Naive thymus-derived CD4-positive, alpha-beta T cell (primary cell): ENCODE measurements at regions not wholly inside any gene's neighbourhood (a gene's known extent, or its start where the extent isn't known, plus 50 kb on each side); places are given as distances from the start of the nearest gene placed in this dataset.

Experiments
- ATAC-seq: fragments of 150-1000 bp; cut with Tn5 transposase; 2 replicates; pipeline ENCODE4 v1.10.0; 2021; ENCODE audit warnings: mild to moderate bottlenecking, moderate library complexity
- CTCF ChIA-PET: fragments of 350-600 bp; sonication (Branson Sonifier 250); formaldehyde crosslinking; loops from one replicate; lab custom pipeline; 2021; ENCODE audit warnings: antibody characterized with exemption; lab: Charles Lee
- POLR2A ChIA-PET: fragments of 350-600 bp; sonication (Branson Sonifier 250); formaldehyde crosslinking; loops from one replicate; lab custom pipeline; 2021; ENCODE audit warnings: antibody characterized with exemption, inconsistent platforms; lab: Charles Lee
- DNase-seq, 9 donors: peaks; one replicate each; pipeline versions ENCODE4 v3.0.0 to v3.0.0-alpha.2; 2020 to 2022; ENCODE audit warnings: mixed read lengths in 1 of 9
- H3K27ac ChIP-seq: one replicate; pipeline ENCODE4 v1.7.0; 2013; ENCODE audit warnings: mild to moderate bottlenecking, low read depth, low read length, moderate library complexity
- H3K27me3 ChIP-seq, 2 donors: one replicate each; pipeline ENCODE4 v1.7.0; 2013; ENCODE audit warnings: low read length in 2 of 2, mild to moderate bottlenecking in 2 of 2, moderate library complexity in 2 of 2; ENCODE audit not compliant: control insufficient read depth in 2 of 2, insufficient read depth in 2 of 2
- H3K36me3 ChIP-seq, 3 experiments: 1 replicate in 2 of 3; 2 replicates in 1 of 3; pipeline ENCODE4 v1.7.0; 2013; ENCODE audit warnings: low read length in 3 of 3, mild to moderate bottlenecking in 3 of 3, moderate library complexity in 1 of 3; ENCODE audit not compliant: insufficient read depth in 3 of 3, control insufficient read depth in 2 of 3
- H3K4me1 ChIP-seq, 2 donors: one replicate each; pipeline ENCODE4 v1.7.0; 2013; ENCODE audit warnings: low read length in 2 of 2, mild to moderate bottlenecking in 2 of 2, moderate library complexity in 1 of 2; ENCODE audit not compliant: control insufficient read depth in 2 of 2, insufficient read depth in 2 of 2
- H3K4me3 ChIP-seq: 2 replicates; pipeline ENCODE4 v1.7.0; 2013; ENCODE audit warnings: mild to moderate bottlenecking, low read length
- H3K9me3 ChIP-seq, 3 experiments: 1 replicate in 2 of 3; 2 replicates in 1 of 3; pipeline ENCODE4 v1.7.0; 2013; ENCODE audit warnings: low read length in 3 of 3; ENCODE audit not compliant: control insufficient read depth in 2 of 3
- H3K27ac Mint-ChIP-seq, 9 donors: one replicate each; pipeline ENCODE4 v1.8.0; 2020 to 2022; ENCODE audit warnings: mixed read lengths in 9 of 9, mild to moderate bottlenecking in 8 of 9, moderate library complexity in 5 of 9, inconsistent platforms in 2 of 9
- H3K27me3 Mint-ChIP-seq, 5 donors: one replicate each; pipeline ENCODE4 v1.8.0; 2021 to 2022; ENCODE audit warnings: mixed read lengths in 5 of 5, mild to moderate bottlenecking in 1 of 5
- H3K36me3 Mint-ChIP-seq, 5 donors: one replicate each; pipeline ENCODE4 v1.8.0; 2020 to 2022; ENCODE audit warnings: mixed read lengths in 5 of 5, mild to moderate bottlenecking in 3 of 5, inconsistent platforms in 1 of 5
- H3K4me1 Mint-ChIP-seq, 7 donors: one replicate each; pipeline ENCODE4 v1.8.0; 2020 to 2022; ENCODE audit warnings: mixed read lengths in 7 of 7, mild to moderate bottlenecking in 3 of 7, inconsistent platforms in 1 of 7
- H3K4me3 Mint-ChIP-seq, 10 donors: one replicate each; pipeline ENCODE4 v1.8.0; 2020 to 2022; ENCODE audit warnings: mild to moderate bottlenecking in 10 of 10, mixed read lengths in 10 of 10, moderate library complexity in 6 of 10, inconsistent platforms in 2 of 10
- H3K9me3 Mint-ChIP-seq, 11 donors: one replicate each; pipeline ENCODE4 v1.8.0; 2020 to 2022; ENCODE audit warnings: mixed read lengths in 11 of 11, mild to moderate bottlenecking in 4 of 11, inconsistent platforms in 1 of 11, moderate library complexity in 1 of 11
- intact Hi-C, 2 donors: fragments of 100-400 bp; cut with micrococcal nuclease; formaldehyde crosslinking; loops; one replicate each; pipeline ENCODE4 v1.15.1; 2023

DNA sequence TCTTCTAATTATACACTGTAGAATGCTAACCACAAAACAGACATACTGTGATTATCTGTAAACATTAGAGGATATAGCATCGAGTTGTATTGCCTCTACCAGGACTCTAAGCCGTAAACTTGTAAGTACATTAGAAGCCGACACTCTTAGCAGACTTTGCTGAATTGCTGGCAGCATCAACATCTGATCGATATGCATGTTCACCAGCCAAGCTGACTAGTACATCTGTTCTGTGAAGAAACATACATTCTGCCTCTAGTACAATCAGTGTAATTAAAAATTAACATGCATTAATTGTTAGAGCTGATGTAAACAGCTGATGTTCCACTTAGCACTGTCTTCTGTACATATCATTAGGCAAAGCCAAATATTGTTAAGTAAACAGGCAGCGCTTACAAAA lies 502.2 kb downstream of the NR4A2 start:
- no peak for ATAC-seq
- no peaks in the 10 kb centered on the region for H3K4me1 ChIP-seq
- Mint-ChIP-seq H3K4me1 (no peaks in the 10 kb centered on the region), H3K9me3 (peaks cover 0 to 9% (median 0%) of the 10 kb centered on the region in 11 donors), H3K36me3 (no peaks in the 10 kb centered on the region), H3K4me3 (no peak overlapping the region), H3K27me3 (no peaks in the 10 kb centered on the region), H3K27ac (no peak overlapping the region)
- H3K27me3 ChIP-seq = no peaks in the 10 kb centered on the region
- ChIA-PET POLR2A (no interaction called here), CTCF (no interaction called here)
- DNase-seq = no peak
- no peak overlapping the region for H3K4me3 ChIP-seq
- no peaks in the 10 kb centered on the region for H3K36me3 ChIP-seq
- no peak overlapping the region for H3K27ac ChIP-seq
- intact Hi-C loops = no loop called here
- no peaks in the 10 kb centered on the region for H3K9me3 ChIP-seq

DNA sequence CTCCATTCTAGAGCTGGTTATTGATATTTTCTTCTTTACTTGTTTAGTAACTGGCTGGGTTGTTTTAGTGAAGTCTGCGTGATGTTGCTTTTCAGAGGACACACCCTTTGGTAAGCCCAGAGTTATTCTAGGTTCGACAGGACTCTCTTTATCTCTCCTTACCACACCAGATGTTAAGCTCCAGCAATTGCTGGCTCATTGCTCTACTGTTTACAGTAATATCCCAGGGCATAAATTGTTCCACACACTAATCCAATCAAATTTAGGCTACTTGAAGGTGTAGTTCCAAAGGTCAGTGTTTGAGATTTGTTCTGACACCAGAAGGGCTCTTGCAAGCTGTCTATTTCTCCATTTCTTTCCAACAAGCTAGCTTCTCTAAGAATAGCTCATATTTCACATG lies 506.6 kb downstream of the NR4A2 start:
- POLR2A ChIA-PET = no interaction called here
- intact Hi-C loops = no loop called here
- H3K4me1 ChIP-seq = no peaks in the 10 kb centered on the region
- no peaks in the 10 kb centered on the region for H3K36me3 ChIP-seq
- no peak overlapping the region for H3K27ac Mint-ChIP-seq
- H3K4me3 ChIP-seq = no peak overlapping the region
- H3K4me3 Mint-ChIP-seq = no peak overlapping the region
- H3K27me3 Mint-ChIP-seq = no peaks in the 10 kb centered on the region
- H3K27ac ChIP-seq = no peak overlapping the region
- no peak for DNase-seq
- H3K27me3 ChIP-seq = no peaks in the 10 kb centered on the region
- no peaks in the 10 kb centered on the region for H3K4me1 Mint-ChIP-seq
- H3K36me3 Mint-ChIP-seq = no peaks in the 10 kb centered on the region
- no peak for ATAC-seq
- H3K9me3 Mint-ChIP-seq = peaks cover 0 to 14% (median 0%) of the 10 kb centered on the region in 11 donors
- CTCF ChIA-PET = interaction anchor here (0.8 kb wide), 1 partner anchor 110 kb away, joined by 3 read pairs; no protein-coding TSS in a partner anchor
- no peaks in the 10 kb centered on the region for H3K9me3 ChIP-seq

DNA sequence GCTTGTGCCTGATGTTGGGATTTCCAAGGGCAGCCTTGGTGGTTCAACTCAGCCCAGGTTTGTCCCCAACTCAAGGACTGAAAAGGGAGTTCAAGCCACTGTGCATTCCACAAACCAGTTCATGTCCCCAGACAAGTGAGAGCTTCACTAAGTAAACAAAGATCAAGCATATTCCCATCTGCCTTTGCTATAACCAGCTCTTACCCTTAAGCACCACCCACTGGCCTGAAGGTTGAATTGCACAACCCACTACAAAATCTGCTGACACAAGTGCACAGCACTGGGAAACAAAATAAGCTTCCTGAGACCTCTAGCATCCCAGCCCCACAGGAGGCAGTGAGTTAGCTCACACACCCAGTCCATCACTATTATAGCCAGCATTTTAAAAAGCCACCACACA lies 516.7 kb downstream of the NR4A2 start:
- Histone ChIP-seq H3K4me1 (no peaks in the 10 kb centered on the region), H3K27ac (no peak overlapping the region), H3K27me3 (no peaks in the 10 kb centered on the region), H3K4me3 (no peak overlapping the region), H3K9me3 (no peaks in the 10 kb centered on the region), H3K36me3 (no peaks in the 10 kb centered on the region)
- POLR2A ChIA-PET = no interaction called here
- DNase-seq = no peak
- Mint-ChIP-seq H3K4me1 (no peaks in the 10 kb centered on the region), H3K27me3 (no peaks in the 10 kb centered on the region), H3K27ac (no peak overlapping the region), H3K9me3 (peaks cover 0 to 18% (median 6%) of the 10 kb centered on the region in 11 donors), H3K36me3 (no peaks in the 10 kb centered on the region), H3K4me3 (no peak overlapping the region)
- intact Hi-C loops = no loop called here
- no peak for ATAC-seq
- CTCF ChIA-PET = no interaction called here

DNA sequence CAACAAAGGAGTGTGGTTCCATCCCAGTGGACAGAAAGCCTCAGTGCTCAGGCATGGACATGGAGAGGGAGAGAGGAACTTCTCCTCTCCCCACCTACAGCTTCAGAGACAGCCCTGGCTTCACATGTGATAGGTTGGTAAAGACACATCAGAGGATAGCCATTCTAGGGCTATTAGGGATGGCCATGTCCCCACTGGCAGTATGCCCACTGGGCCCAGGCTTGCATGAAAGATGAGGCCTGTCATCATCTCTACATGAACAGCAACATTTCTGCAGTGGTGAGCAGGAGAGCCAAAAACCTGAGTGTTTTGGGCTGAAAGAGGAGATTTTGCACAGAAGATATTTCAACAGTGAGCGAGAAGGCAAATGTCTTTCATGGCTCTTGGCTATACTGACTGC lies 517.2 kb downstream of the NR4A2 start:
- H3K36me3 Mint-ChIP-seq = no peaks in the 10 kb centered on the region
- POLR2A ChIA-PET = no interaction called here
- H3K27ac Mint-ChIP-seq = no peak overlapping the region
- peaks cover 0 to 16% (median 6%) of the 10 kb centered on the region in 11 donors for H3K9me3 Mint-ChIP-seq
- H3K4me1 Mint-ChIP-seq = no peaks in the 10 kb centered on the region
- no peak overlapping the region for H3K4me3 Mint-ChIP-seq
- CTCF ChIA-PET = no interaction called here
- no peaks in the 10 kb centered on the region for H3K4me1 ChIP-seq
- no peak overlapping the region for H3K27ac ChIP-seq
- H3K4me3 ChIP-seq = no peak overlapping the region
- no peaks in the 10 kb centered on the region for H3K9me3 ChIP-seq
- intact Hi-C loops = no loop called here
- ATAC-seq = no peak
- H3K36me3 ChIP-seq = no peaks in the 10 kb centered on the region
- H3K27me3 Mint-ChIP-seq = no peaks in the 10 kb centered on the region
- H3K27me3 ChIP-seq = no peaks in the 10 kb centered on the region
- no peak for DNase-seq

DNA sequence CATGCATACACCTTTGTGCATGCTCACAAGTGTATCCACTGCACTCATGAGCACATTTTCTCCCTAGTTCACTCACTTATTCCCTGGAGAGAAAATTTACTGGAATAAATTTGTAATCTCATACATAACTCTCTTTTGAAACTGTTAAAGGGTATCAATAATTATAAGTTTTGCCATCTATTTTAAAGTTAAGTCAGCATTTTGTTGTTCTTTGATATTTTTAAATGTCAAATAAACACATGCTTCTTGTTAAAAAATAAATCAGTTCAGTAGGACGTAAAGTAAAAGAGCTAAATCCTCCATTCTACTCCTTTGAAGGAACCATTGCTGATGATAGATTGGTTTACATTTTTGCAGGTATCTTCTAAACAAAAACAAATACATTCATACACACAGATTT lies 522.1 kb downstream of the NR4A2 start:
- Histone ChIP-seq H3K27ac (no peak overlapping the region), H3K9me3 (no peaks in the 10 kb centered on the region), H3K27me3 (no peaks in the 10 kb centered on the region), H3K4me1 (no peaks in the 10 kb centered on the region), H3K4me3 (no peak overlapping the region), H3K36me3 (no peaks in the 10 kb centered on the region)
- no peaks in the 10 kb centered on the region for H3K36me3 Mint-ChIP-seq
- POLR2A ChIA-PET = no interaction called here
- peaks cover 0 to 4% (median 0%) of the 10 kb centered on the region in 11 donors for H3K9me3 Mint-ChIP-seq
- no peaks in the 10 kb centered on the region for H3K27me3 Mint-ChIP-seq
- ATAC-seq = no peak
- no peaks in the 10 kb centered on the region for H3K4me1 Mint-ChIP-seq
- H3K4me3 Mint-ChIP-seq = no peak overlapping the region
- intact Hi-C loops = no loop called here
- H3K27ac Mint-ChIP-seq = no peak overlapping the region
- DNase-seq = no peak
- CTCF ChIA-PET = no interaction called here

DNA sequence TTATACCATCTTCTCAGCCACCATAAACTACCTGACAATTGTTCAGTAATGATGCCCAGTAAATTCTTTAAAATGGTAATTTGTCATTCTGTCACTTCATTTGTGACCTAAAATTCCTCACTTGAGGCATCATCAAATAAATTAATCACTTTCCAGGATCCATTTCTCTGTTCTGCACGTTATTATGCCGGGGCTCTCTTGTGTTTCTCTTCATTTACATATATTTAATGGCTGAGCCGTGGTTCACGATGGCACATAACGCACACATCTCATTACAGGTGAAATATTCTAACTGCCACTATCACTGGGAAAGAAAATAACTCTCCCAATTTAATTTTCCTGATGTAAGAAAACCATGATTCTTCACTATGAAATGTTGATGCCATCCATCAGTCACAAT lies 529.6 kb downstream of the NR4A2 start:
- Mint-ChIP-seq H3K4me1 (no peaks in the 10 kb centered on the region), H3K4me3 (no peak overlapping the region), H3K27ac (no peak overlapping the region), H3K9me3 (peaks cover 0 to 5% (median 0%) of the 10 kb centered on the region in 11 donors), H3K36me3 (no peaks in the 10 kb centered on the region), H3K27me3 (peaks cover 0 to 10% (median 0%) of the 10 kb centered on the region in 5 donors)
- ChIA-PET POLR2A (no interaction called here), CTCF (no interaction called here)
- Histone ChIP-seq H3K9me3 (no peaks in the 10 kb centered on the region), H3K36me3 (no peaks in the 10 kb centered on the region), H3K27me3 (no peaks in the 10 kb centered on the region), H3K4me3 (no peak overlapping the region), H3K4me1 (no peaks in the 10 kb centered on the region), H3K27ac (no peak overlapping the region)
- intact Hi-C loops = no loop called here
- ATAC-seq = no peak
- no peak for DNase-seq

DNA sequence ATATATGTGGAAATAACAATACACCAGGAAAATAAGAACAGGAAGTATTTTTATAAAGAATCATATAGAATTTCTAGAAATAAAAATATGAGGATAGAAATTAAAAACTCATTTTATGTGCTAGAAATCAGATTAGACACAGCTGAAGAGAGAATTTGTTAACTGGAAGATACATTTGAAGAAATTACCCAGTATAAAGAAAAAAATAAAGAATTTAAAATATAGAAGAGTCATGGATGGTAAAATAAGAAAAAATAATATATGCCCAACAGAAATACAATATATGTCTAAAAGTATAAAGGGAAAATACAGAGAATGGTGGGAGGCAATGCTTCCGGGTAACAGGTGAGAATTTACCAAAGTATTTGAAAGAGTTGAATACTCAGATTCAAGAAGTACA lies 539.9 kb downstream of the NR4A2 start:
- Histone ChIP-seq H3K4me3 (no peak overlapping the region), H3K36me3 (no peaks in the 10 kb centered on the region), H3K4me1 (no peaks in the 10 kb centered on the region), H3K9me3 (peaks cover 0 to 5% (median 0%) of the 10 kb centered on the region in 3 experiments), H3K27ac (no peak overlapping the region), H3K27me3 (no peaks in the 10 kb centered on the region)
- H3K27me3 Mint-ChIP-seq = no peaks in the 10 kb centered on the region
- peaks cover 6 to 39% (median 13%) of the 10 kb centered on the region in 11 donors for H3K9me3 Mint-ChIP-seq
- no peak for ATAC-seq
- no peak overlapping the region for H3K27ac Mint-ChIP-seq
- DNase-seq = no peak
- ChIA-PET CTCF (no interaction called here), POLR2A (no interaction called here)
- H3K36me3 Mint-ChIP-seq = peaks cover 0 to 6% (median 0%) of the 10 kb centered on the region in 5 donors
- intact Hi-C loops = no loop called here
- H3K4me3 Mint-ChIP-seq = no peak overlapping the region
- no peaks in the 10 kb centered on the region for H3K4me1 Mint-ChIP-seq
